ENCODE measurements at regions not wholly inside any gene's neighbourhood (a gene's known extent, or its start where the extent isn't known, plus 50 kb on each side); places are given as distances from the start of the nearest gene placed in this dataset.
A peak's percentile ranks its signal among the peaks of the same experiment; 100 is the strongest.

DNA sequence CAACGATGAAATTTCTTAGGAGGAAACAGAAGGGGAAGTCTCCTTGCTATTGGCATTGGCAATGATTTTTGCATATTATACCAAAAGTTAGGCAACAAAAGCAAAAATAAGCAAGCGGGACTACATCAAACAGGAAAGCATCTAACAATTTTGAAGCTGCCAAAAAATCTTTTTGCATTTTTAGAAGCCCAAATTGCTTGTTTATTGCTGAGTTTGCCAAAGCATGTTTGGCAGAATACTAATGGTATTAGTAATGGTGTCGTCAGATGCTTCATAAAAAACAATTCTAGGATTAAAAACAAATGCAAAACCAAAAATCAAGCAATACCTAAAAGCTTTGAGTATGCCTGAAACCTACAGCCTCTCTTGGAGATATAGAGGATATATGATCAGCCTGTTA is 80.0 kb downstream of the GALR1 start:
- DNase-seq (ENCODE audit: low read depth, low spot score): no peak

DNA sequence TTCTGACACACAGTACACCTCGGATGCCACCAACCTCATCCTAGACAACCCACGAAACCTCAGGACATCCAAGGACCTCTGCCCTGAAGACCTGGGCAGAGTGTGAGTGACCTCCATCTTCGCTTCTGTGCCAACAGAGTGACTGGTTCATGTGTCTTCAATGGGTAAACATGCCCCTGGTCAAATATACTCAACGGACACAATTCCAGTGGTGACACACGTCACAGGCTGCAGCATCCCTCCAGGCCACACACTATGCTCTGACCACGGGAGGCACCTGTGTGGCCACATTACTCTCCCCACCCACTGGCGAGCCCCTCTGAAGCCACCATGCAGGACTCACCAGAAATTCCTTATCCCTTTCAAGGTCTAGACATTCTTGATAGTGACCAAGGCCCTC is 85.2 kb downstream of the GALR1 start:
- DNase-seq (ENCODE audit: low read depth, low spot score): no peak

GRCh38 chr18:77337604-77338003 is 88.0 kb downstream of the GALR1 start:
- no peak for DNase-seq (ENCODE audit: low read depth, low spot score)

DNA sequence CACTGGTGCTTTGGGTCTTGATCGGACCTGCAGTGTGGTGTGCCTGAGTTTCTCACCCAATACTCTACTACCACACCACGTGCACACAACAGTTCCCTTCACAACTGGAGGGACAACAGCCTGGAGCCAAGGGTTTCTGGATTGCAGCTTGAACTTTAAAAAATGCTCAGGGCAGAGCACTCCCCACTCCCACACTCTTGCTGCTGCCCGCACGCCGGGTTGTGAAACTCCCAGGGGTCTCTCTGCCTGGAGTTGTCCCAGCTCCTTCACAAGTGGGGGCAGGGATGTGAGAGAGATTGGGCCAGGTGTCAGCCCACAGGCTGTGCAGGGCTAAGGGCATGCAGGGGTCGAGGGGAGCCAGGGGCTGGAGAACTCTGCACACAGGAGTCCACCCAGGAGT is 89.4 kb downstream of the GALR1 start:
- DNase-seq (ENCODE audit: low read depth, low spot score): no peak

- no peak for DNase-seq (ENCODE audit: low read depth, low spot score)
Observed at GRCh38 chr18:77339623-77340022, 90.0 kb downstream of the GALR1 start.

GRCh38 chr18:77340815-77341214 is 91.2 kb downstream of the GALR1 start:
- no peak for DNase-seq (ENCODE audit: low read depth, low spot score)

DNA sequence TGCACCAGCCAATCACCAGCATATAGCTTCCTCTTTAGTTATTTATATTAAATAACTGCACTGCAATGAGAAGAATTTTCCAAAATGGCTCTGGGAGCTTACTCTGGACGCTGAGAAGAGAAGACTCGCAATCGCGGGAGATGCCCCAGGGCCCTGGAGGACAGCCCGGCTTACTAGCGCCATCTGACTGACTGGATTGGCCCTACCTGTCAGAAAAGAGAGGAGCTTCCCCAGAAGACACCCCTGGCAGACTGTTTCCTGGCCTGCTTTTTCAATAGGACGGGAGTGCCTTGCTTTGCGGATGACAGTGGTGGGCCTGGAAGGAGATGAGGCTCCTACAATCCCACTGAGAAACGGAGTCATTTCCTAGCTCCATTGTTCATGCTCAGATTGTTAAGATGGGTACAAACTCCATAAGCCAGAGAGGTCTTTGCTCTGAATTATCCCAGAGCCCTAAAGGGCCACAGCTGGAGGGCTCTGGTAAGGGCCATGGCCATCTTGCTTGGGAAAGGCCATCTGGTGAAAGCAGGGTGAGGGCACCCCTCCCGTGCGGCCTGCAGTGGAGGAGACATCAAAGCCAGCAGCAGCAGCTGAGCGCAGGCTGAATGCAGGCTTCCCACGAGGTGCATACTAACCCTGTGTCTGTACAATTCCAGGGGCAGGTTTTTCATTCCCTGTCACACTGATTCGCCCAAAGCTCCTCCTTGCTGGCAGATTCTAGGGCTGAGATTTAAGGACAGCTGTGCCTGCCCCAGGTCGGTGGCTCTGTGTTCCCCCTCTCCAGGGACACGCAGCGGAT is 92.1 kb downstream of the GALR1 start:
- DNase-seq (ENCODE audit: low read depth, low spot score): peak; percentile 28

DNA sequence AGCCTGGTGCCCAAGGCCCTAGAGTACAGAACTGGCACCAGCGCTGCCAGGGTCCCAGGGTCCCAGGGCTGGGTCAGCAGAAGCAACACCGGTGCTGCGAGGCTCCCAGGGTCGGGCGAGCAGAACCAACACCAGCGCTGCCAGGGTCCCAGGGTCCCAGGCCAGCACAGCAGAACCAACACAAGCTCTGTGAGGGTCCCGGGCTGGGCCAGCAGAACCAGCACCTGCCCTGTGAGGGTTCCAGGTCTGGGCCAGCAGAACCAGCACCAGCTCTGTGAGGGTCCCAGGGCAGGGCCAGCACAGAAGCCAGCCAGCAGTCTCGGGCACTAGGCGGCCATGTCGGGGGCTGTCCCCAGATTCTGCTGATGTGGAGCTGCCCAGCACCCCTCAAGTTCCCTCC is 93.1 kb downstream of the GALR1 start:
- no peak for DNase-seq (ENCODE audit: low read depth, low spot score)

DNA sequence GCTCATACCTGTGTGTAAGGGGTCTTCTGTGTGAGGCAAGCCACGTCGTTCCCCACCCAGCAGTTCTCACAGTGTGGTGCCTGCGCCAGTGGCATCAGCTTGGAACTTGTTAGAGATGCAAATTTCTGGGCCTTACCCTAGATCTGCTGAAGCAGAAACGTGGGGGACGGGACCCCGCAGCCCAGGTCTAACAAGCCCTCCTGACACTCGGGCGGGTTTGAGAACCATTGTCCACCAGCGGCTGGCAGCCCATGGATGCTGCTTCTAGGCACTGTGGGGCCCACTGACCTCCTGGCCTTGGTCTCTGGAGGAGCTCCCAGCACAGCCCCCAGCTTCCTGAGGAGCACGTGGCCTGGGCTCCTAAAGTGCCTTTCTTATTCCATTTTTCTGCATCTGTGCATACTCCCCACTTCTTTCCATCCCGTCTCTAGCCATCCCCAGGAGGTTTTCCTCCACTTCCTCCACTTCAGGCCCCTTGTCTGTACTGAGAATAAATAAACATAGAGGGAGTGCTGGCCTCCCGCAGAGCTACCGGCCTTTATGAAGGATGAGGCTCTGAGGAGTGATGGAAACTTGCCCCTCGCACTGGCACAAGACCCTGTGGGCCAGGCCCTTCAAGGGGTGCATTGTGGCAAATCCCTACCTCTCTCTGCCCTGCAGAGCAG is 94.3 kb downstream of the GALR1 start:
- no peak for DNase-seq (ENCODE audit: low read depth, low spot score)

- no peak for DNase-seq (ENCODE audit: low read depth, low spot score)
Observed at GRCh38 chr18:77344786-77345500, 95.3 kb downstream of the GALR1 start.

- DNase-seq (ENCODE audit: low read depth, low spot score): no peak
Observed at GRCh38 chr18:77346208-77346810, 96.7 kb downstream of the GALR1 start.

DNA sequence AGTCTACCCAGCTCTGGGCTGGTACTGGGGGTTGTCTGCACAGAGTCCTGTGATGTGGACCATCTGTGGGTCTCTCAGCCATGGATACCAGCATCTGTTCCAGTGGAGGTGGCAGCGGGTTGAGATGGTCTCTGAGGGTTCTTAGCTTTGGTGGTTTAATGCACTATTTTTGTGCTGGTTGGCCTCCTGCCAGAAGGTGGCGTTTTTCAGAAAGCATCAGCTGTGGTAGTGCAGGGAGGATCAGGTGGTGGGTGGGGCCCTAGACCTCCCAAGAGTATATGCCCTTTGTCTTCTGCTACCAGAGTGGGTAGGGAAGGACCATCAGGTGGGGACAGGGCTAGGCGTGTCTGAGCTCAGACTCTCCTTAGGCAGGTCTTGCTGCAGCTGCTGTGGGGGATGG is 103.7 kb downstream of the GALR1 start:
- peak; percentile 62 for DNase-seq (ENCODE audit: low read depth, low spot score)

GRCh38 chr18:77359561-77360314 is 110.1 kb downstream of the GALR1 start:
- DNase-seq (ENCODE audit: low read depth, low spot score): no peak

- no peak for DNase-seq (ENCODE audit: low read depth, low spot score)
Observed at GRCh38 chr18:77360315-77361190, 110.9 kb downstream of the GALR1 start.

- DNase-seq (ENCODE audit: low read depth, low spot score): no peak
Observed at GRCh38 chr18:77361382-77361781, 111.7 kb downstream of the GALR1 start.

- no peak for DNase-seq (ENCODE audit: low read depth, low spot score)
Observed at GRCh38 chr18:77365667-77366066, 116.0 kb downstream of the GALR1 start.

GRCh38 chr18:77366067-77366719 is 116.5 kb downstream of the GALR1 start:
- DNase-seq (ENCODE audit: low read depth, low spot score): no peak

DNA sequence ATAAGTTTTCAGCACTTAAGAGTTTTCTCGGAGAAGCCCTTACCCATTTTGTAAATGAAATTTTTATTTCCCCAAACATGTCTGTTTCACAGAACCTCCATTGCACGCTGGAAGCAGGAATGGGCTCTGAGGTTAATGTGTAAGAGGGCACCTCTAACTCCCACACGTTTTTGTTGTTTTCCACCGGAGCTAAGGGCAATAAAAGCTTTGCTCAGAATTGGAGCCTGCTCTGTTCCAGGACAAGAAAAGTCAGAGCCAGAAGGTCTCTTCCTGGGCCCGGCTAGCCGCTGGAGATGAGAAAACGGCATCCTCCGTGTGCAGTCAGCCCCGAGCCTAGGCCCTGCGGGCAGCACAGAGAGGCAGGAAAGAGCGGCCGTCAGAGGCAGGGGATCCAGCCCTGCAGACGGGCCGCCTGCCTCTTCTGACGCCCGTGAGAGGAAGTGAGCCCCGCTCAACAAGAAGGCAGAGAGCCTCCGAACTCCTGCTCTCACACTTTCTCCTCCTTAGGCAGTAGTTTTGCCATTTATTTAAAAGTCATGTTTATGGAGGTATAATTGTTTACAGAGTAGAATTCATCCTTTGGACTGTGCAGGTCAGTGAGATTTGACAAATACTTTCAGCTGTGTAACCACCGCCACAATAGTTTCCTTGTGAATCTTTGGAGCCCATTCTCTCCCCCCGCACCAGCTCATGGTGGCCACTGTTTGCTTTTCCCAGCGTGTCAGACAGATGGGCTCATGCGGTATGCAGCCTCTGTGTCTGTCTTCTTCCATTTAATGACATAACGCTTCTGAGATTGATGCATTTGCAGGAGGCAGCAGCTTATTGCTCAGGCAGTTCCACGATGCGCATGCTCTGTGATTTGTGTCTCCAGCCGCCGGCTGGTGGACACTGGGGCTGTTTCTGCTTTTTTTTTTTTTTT is 117.3 kb downstream of the GALR1 start:
- no peak for DNase-seq (ENCODE audit: low read depth, low spot score)

GRCh38 chr18:77369644-77370043 is 120.0 kb downstream of the GALR1 start:
- no peak for DNase-seq (ENCODE audit: low read depth, low spot score)

Measured in ELF-1 (cell line).